Peyer's patch (tissue), 4 donors: ENCODE measurements at regions not wholly inside any gene's neighbourhood (a gene's known extent, or its start where the extent isn't known, plus 50 kb on each side); places are given as distances from the start of the nearest gene placed in this dataset.

Experiments used
- DNase-seq, 3 donors: peaks; one replicate each; pipeline ENCODE4 v3.0.0-alpha.2; 2017 to 2019
- H3K27ac ChIP-seq, 4 donors: fragments of 200-600 bp; sonication (generic); one replicate each; pipeline ENCODE4 v1.5.1; 2016 to 2019
- H3K27me3 ChIP-seq, 2 donors: fragments of 200-600 bp; sonication (generic); one replicate each; pipeline ENCODE4 v1.5.1; 2019
- H3K36me3 ChIP-seq, 3 donors: fragments of 200-600 bp; sonication (generic); one replicate each; pipeline ENCODE4 v1.5.1; 2016 to 2019
- H3K4me1 ChIP-seq, 4 donors: fragments of 200-600 bp; sonication (generic); one replicate each; pipeline ENCODE4 v1.5.1; 2016 to 2019
- H3K4me3 ChIP-seq, 4 donors: fragments of 200-600 bp; sonication (generic); 1 replicate in 3 of 4; 2 replicates in 1 of 4; pipeline ENCODE4 v1.5.1; 2016 to 2019; ENCODE audit warnings: mild to moderate bottlenecking in 1 of 4
- H3K9me3 ChIP-seq, 4 donors: fragments of 200-600 bp; sonication (generic); one replicate each; pipeline ENCODE4 v1.5.1; 2016 to 2019; ENCODE audit warnings: mild to moderate bottlenecking in 1 of 4
- POLR2A ChIP-seq, 2 donors: fragments of 450-650 bp; IDR thresholded peaks; one replicate each; pipeline ENCODE4 v1.5.1; 2017; ENCODE audit warnings: antibody characterized with exemption in 2 of 2, mild to moderate bottlenecking in 2 of 2, moderate library complexity in 2 of 2
- TF ChIP-seq, protein P1 (sequence below), 6 experiments: fragments of 450-650 bp in 4 of 6; fragments of 200-600 bp in 2 of 6; sonication (generic) in 1 of 6; IDR thresholded peaks; one replicate each; pipeline ENCODE4 v1.5.1; 2017 to 2019; ENCODE audit warnings: antibody characterized with exemption in 6 of 6, mild to moderate bottlenecking in 3 of 6, moderate library complexity in 1 of 6

DNA sequence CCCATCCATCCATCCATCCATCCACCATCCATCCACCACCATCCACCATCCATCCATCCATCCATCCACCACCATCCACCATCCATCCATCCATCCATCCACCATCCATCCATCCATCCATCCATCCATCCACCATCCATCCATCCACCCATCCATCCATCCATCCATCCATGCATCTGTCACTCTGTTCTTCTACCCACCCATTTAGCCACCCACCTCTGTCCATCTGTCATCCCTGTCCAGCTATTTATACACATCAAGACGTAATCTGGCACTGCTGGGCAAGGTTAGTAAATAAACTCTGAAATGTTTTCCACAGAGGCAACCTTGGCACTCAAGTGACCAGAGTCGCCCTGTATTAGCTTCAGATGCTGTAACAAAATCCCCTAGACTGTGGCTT lies 120.9 kb downstream of the RTP5 start:
- no peaks in the 10 kb centered on the region for H3K4me1 ChIP-seq
- no peak overlapping the region for H3K27ac ChIP-seq
- no peaks in the 10 kb centered on the region for H3K27me3 ChIP-seq
- no peaks in the 10 kb centered on the region for H3K36me3 ChIP-seq
- no peaks in the 10 kb centered on the region for H3K9me3 ChIP-seq
- no peak overlapping the region for H3K4me3 ChIP-seq
- no peak for DNase-seq
- TF ChIP-seq POLR2A (IDR thresholded peaks at IDR 0.05): no peak
- TF ChIP-seq, protein P1, sequence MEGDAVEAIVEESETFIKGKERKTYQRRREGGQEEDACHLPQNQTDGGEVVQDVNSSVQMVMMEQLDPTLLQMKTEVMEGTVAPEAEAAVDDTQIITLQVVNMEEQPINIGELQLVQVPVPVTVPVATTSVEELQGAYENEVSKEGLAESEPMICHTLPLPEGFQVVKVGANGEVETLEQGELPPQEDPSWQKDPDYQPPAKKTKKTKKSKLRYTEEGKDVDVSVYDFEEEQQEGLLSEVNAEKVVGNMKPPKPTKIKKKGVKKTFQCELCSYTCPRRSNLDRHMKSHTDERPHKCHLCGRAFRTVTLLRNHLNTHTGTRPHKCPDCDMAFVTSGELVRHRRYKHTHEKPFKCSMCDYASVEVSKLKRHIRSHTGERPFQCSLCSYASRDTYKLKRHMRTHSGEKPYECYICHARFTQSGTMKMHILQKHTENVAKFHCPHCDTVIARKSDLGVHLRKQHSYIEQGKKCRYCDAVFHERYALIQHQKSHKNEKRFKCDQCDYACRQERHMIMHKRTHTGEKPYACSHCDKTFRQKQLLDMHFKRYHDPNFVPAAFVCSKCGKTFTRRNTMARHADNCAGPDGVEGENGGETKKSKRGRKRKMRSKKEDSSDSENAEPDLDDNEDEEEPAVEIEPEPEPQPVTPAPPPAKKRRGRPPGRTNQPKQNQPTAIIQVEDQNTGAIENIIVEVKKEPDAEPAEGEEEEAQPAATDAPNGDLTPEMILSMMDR (IDR thresholded peaks at IDR 0.05): no peak

GRCh38 chr2:241991299-241991698 lies 121.8 kb downstream of the RTP5 start:
- Histone ChIP-seq H3K4me3 (no peak overlapping the region), H3K27me3 (no peaks in the 10 kb centered on the region), H3K27ac (no peak overlapping the region), H3K4me1 (no peaks in the 10 kb centered on the region), H3K36me3 (no peaks in the 10 kb centered on the region), H3K9me3 (no peaks in the 10 kb centered on the region)
- DNase-seq: peak in 2 of 3 donors; percentile 11 to 12
- TF ChIP-seq POLR2A (IDR thresholded peaks at IDR 0.05): no peak

GRCh38 chr2:241992753-241993152 lies 123.2 kb downstream of the RTP5 start:
- Histone ChIP-seq H3K4me1 (no peaks in the 10 kb centered on the region), H3K36me3 (no peaks in the 10 kb centered on the region), H3K9me3 (no peaks in the 10 kb centered on the region), H3K27me3 (no peaks in the 10 kb centered on the region), H3K27ac (no peak overlapping the region), H3K4me3 (no peak overlapping the region)
- peak in 1 of 3 donors; percentile 14 for DNase-seq
- TF ChIP-seq, protein P1 (IDR thresholded peaks at IDR 0.05): no peak
- TF ChIP-seq POLR2A (IDR thresholded peaks at IDR 0.05): no peak

DNA sequence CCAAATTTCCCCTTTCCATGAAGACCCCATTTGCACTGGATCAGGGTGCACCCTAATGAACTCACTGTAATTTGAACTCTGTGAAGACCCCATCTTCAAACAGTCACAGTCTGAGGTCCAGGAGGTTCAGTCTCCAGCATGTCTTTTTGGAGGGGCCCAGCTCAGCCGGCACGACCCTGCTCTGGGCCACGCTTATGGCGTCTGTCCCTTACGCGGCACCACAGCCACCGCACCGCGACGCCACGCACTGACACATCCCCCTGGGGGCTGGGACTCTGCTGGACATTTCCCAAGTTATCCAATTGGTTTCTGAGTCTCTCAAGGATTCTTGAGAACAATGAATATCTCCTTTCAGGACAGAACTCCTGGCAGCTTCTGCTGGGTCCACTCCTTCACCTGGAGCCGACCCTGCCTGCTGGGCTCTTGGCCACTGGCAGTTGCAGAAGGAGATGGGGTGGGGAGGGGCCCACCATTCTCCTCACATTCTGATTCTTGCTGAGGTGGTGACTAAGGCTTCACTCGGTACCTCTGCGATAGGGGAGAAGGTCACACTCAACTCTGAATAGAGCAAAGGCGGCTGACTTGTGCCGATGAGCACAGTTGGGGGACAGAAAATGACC lies 124.0 kb downstream of the RTP5 start:
- peak in 1 of 3 donors; percentile 16 for DNase-seq
- Histone ChIP-seq H3K36me3 (no peaks in the 10 kb centered on the region), H3K9me3 (no peaks in the 10 kb centered on the region), H3K4me3 (no peak overlapping the region), H3K27me3 (no peaks in the 10 kb centered on the region), H3K27ac (no peak overlapping the region), H3K4me1 (no peaks in the 10 kb centered on the region)
- TF ChIP-seq POLR2A (IDR thresholded peaks at IDR 0.05): no peak
- TF ChIP-seq, protein P1 (IDR thresholded peaks at IDR 0.05): no peak

GRCh38 chr2:241994086-241994485 lies 124.6 kb downstream of the RTP5 start:
- Histone ChIP-seq H3K4me3 (no peak overlapping the region), H3K27me3 (no peaks in the 10 kb centered on the region), H3K9me3 (no peaks in the 10 kb centered on the region), H3K4me1 (no peaks in the 10 kb centered on the region), H3K36me3 (no peaks in the 10 kb centered on the region), H3K27ac (no peak overlapping the region)
- DNase-seq: peak in 1 of 3 donors; percentile 15
- TF ChIP-seq, protein P1 (IDR thresholded peaks at IDR 0.05): no peak
- TF ChIP-seq POLR2A (IDR thresholded peaks at IDR 0.05): no peak

DNA sequence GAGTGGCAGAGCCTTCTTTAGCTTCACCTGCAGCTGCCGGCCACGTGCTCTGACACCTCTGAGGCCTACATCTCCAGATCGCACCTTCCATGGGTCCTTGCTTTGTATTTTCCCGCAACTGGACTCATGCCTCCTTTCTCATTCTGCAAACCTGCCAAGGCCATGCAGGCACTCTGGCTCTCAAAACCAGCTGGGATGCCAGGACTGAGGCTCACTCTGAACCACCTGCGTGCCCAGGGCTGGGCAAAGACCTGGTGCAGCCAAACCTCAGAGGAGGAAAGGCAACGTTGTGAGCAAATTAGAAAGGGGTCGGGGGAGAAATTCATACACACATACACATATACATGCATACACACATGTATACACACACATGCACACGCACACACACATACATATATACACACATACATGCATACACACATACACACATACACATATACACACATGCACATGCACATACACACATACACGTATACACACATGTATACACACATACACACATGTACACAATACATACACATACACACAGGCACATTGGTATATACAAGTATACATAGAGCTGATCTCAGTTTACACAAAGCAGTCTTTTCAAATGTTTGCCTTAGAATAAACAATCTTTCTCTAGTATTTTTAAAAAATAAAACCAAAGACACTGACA lies 125.2 kb downstream of the RTP5 start:
- H3K27me3 ChIP-seq: no peaks in the 10 kb centered on the region
- TF ChIP-seq, protein P1 (IDR thresholded peaks at IDR 0.05): no peak
- no peak for TF ChIP-seq POLR2A (IDR thresholded peaks at IDR 0.05)
- H3K4me3 ChIP-seq: no peak overlapping the region
- H3K4me1 ChIP-seq: no peaks in the 10 kb centered on the region
- no peak overlapping the region for H3K27ac ChIP-seq
- peak in 1 of 3 donors; percentile 30 for DNase-seq
- no peaks in the 10 kb centered on the region for H3K9me3 ChIP-seq
- H3K36me3 ChIP-seq: no peaks in the 10 kb centered on the region
